Sigmoid colon (tissue), 6 donors: ENCODE measurements at regions not wholly inside any gene's neighbourhood (a gene's known extent, or its start where the extent isn't known, plus 50 kb on each side); places are given as distances from the start of the nearest gene placed in this dataset.
"Not testable (repeated sequence)": the region's sequence is repeated elsewhere in the genome, so short reads cannot be mapped to it uniquely, and the experiment has no call there.

Experiments
- DNase-seq: peaks from one replicate; pipeline ENCODE4 v3.0.0-alpha.2; 2019
- H3K27ac ChIP-seq, 4 donors: fragments of 200-600 bp; sonication (generic); one replicate each; pipeline ENCODE4 v1.5.1; 2016 to 2019; ENCODE audit warnings: mild to moderate bottlenecking in 1 of 4
- H3K27me3 ChIP-seq, 3 donors: fragments of 200-600 bp; sonication (generic); one replicate each; pipeline ENCODE4 v1.5.1; 2019; ENCODE audit warnings: mild to moderate bottlenecking in 1 of 3
- H3K36me3 ChIP-seq, 4 donors: fragments of 200-600 bp; sonication (generic); one replicate each; pipeline ENCODE4 v1.5.1; 2016 to 2019
- H3K4me1 ChIP-seq, 4 donors: fragments of 200-600 bp; sonication (generic); one replicate each; pipeline ENCODE4 v1.5.1; 2017 to 2019
- H3K4me3 ChIP-seq, 4 donors: fragments of 200-600 bp; sonication (generic); one replicate each; pipeline ENCODE4 v1.5.1; 2017 to 2019; ENCODE audit warnings: mild to moderate bottlenecking in 2 of 4, moderate library complexity in 1 of 4
- H3K9me3 ChIP-seq, 4 donors: fragments of 200-600 bp in 3 of 4; sonication (generic) in 3 of 4; one replicate each; pipeline versions ENCODE4 v1.5.1 to v1.6.1; 2013 to 2019
- CTCF ChIP-seq, 4 experiments: fragments of 450-650 bp in 3 of 4; fragments of 200-600 bp in 1 of 4; IDR thresholded peaks; one replicate each; pipeline ENCODE4 v1.5.1; 2016 to 2019; ENCODE audit warnings: antibody characterized with exemption in 4 of 4, mild to moderate bottlenecking in 3 of 4, moderate library complexity in 2 of 4
- EP300 ChIP-seq, 4 donors: sonication (generic); formaldehyde crosslinking; IDR thresholded peaks; one replicate each; pipeline ENCODE4 v1.6.1; 2017; ENCODE audit warnings: antibody characterized with exemption in 4 of 4
- POLR2A ChIP-seq, 2 donors: fragments of 450-650 bp; IDR thresholded peaks; one replicate each; pipeline ENCODE4 v1.6.1; 2016; ENCODE audit warnings: antibody characterized with exemption in 2 of 2, mild to moderate bottlenecking in 2 of 2, moderate library complexity in 2 of 2
- POLR2AphosphoS5 ChIP-seq, 4 donors: sonication (generic); formaldehyde crosslinking; IDR thresholded peaks; one replicate each; pipeline ENCODE4 v1.6.1; 2017; ENCODE audit warnings: antibody characterized with exemption in 4 of 4
- WGBS, 2 donors: extraction: QIAGEN DNeasy Blood & Tissue Kit; methylation state at CpG; one replicate each; pipeline ENCODE4 v1.1.7; 2013; 5-methylcytosine and 5-hydroxymethylcytosine counted together
- intact Hi-C: fragments of 100-400 bp; cut with DNase I; formaldehyde crosslinking; loops from one replicate; pipeline ENCODE4 v1.15.1; 2023
- donor health status: healthy with polysubstance abuse.
- donor health status: healthy.

DNA sequence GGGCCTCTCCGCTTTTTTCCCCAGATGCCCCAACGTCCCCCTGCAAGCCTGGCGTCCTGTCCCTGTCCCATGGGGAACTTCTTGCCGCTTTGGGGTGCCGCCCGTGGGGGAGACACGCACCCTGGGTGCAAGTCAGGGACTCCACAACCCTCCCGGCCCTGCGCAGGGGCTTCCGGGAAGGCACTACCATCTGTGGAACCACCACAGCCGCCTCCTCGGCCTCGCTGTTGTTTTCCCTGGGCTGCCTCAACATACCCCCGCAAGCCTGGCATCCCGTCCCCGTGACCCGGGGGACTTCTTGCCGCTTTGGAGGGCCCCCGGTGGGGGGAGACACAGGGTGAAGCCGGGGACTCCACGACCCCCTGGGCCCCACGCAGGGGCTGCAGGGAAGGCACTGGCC, 238.4 kb downstream of the TUBA3C start:
- intact Hi-C loops: no loop called here
- no peaks in the 10 kb centered on the region for H3K36me3 ChIP-seq
- no peaks in the 10 kb centered on the region for H3K9me3 ChIP-seq
- no peak for TF ChIP-seq EP300 (IDR thresholded peaks at IDR 0.05)
- TF ChIP-seq CTCF (IDR thresholded peaks at IDR 0.05): no peak
- TF ChIP-seq POLR2AphosphoS5 (IDR thresholded peaks at IDR 0.05): no peak
- TF ChIP-seq POLR2A (IDR thresholded peaks at IDR 0.05): no peak
- H3K27ac ChIP-seq: no peak overlapping the region
- 91 to 93% methylated on average over 22 of the region's 22 CpGs for whole genome bisulfite sequencing, 2 donors
- H3K4me3 ChIP-seq: no peak overlapping the region
- peaks cover 0 to 9% (median 0%) of the 10 kb centered on the region in 3 donors for H3K27me3 ChIP-seq
- no peak for DNase-seq
- no peaks in the 10 kb centered on the region for H3K4me1 ChIP-seq

DNA sequence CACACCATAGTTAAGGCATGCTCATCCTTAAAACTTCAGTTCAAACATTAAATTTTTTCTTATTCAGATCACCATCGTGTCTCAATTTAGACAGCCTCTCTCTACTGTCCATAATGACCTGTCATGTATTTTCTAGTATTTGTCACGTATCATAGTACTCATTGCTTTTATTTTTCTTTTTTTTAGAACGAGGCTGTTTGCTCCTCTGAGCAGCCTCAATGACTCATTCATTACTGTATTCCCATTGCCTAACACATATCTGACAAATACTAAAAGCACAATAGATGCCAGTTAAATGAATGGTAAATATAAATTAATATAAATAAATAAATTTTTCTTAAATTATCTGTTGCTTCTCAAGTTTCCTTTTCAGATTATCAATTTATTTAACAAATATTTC, 245.5 kb downstream of the TUBA3C start:
- H3K27me3 ChIP-seq: no peaks in the 10 kb centered on the region
- no peak overlapping the region for H3K4me3 ChIP-seq
- TF ChIP-seq EP300 (IDR thresholded peaks at IDR 0.05): no peak
- no peak for TF ChIP-seq CTCF (IDR thresholded peaks at IDR 0.05)
- no peak for TF ChIP-seq POLR2AphosphoS5 (IDR thresholded peaks at IDR 0.05)
- no peak for TF ChIP-seq POLR2A (IDR thresholded peaks at IDR 0.05)
- H3K4me1 ChIP-seq: no peaks in the 10 kb centered on the region
- intact Hi-C loops: no loop called here
- H3K36me3 ChIP-seq: no peaks in the 10 kb centered on the region
- no peaks in the 10 kb centered on the region for H3K9me3 ChIP-seq
- 69% methylated on average over 3 of the region's 3 CpGs for WGBS, 2 donors
- no peak overlapping the region for H3K27ac ChIP-seq
- DNase-seq: no peak

- no peak overlapping the region for H3K27ac ChIP-seq
- WGBS, 2 donors: 68 to 69% methylated on average over 4 of the region's 4 CpGs
- intact Hi-C loops: no loop called here
- H3K9me3 ChIP-seq: no peaks in the 10 kb centered on the region
- H3K4me1 ChIP-seq: no peaks in the 10 kb centered on the region
- H3K36me3 ChIP-seq: no peaks in the 10 kb centered on the region
- no peak overlapping the region for H3K4me3 ChIP-seq
- TF ChIP-seq EP300 (IDR thresholded peaks at IDR 0.05): no peak
- H3K27me3 ChIP-seq: no peaks in the 10 kb centered on the region
- DNase-seq: no peak
Observed at GRCh38 chr13:18921063-18921462, 260.6 kb downstream of the TUBA3C start.

DNA sequence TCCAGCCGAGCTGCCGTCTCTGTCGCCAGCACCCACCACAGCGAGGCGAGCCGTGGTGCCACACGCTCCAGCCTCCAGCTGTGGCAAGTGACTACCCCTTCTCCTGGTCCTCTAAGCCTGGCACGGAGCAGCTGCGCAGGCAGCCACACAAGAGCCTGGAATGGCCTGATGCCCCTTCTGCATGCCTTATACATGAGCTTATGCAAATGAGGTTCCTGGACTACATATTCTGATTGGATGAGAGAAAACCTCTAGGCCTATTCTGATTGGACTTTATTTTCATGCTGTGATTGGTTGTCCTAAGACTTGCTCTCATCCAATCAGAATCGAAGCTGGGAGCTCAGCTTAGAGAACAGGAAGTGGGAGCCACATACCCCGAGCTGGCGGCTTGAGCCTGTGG, 276.5 kb downstream of the TUBA3C start:
- DNase-seq, H3K4me3 ChIP-seq, H3K27me3 ChIP-seq, H3K27ac ChIP-seq, H3K36me3 ChIP-seq, H3K9me3 ChIP-seq, intact Hi-C loops, H3K4me1 ChIP-seq: not testable (repeated sequence)
- 65 to 67% methylated on average over 12 of the region's 12 CpGs for WGBS, 2 donors

DNA sequence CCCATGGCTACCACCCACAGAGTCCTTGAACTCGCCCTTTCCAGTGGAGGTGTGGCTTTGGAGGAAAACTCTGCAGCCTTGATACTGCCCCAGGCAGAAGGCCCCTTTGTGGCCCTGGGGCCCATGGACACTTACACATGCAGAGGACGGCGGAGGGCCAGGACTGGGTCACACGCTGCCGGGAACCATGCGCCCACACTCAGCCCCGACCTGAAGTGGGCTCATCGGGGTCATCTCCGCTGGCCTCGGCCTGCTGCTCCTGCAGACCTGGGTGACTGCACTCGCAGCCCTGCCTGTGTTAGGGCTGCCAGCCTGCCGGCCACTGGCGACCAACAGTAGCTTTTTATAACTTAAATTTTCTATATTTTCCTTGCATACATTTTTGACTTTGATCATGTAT, 286.2 kb downstream of the TUBA3C start:
- H3K4me3 ChIP-seq, intact Hi-C loops, H3K9me3 ChIP-seq, H3K36me3 ChIP-seq, H3K4me1 ChIP-seq, H3K27ac ChIP-seq, H3K27me3 ChIP-seq, DNase-seq: not testable (repeated sequence)
- WGBS, 2 donors: 79 to 87% methylated on average over 13 of the region's 13 CpGs

- H3K4me1 ChIP-seq, H3K36me3 ChIP-seq, DNase-seq, H3K27me3 ChIP-seq, intact Hi-C loops, H3K27ac ChIP-seq, H3K9me3 ChIP-seq, H3K4me3 ChIP-seq: not testable (repeated sequence)
- WGBS, 2 donors: 20 to 41% methylated on average over 1 of the region's 1 CpG
Observed at GRCh38 chr13:18891242-18891641, 290.4 kb downstream of the TUBA3C start.

- H3K27ac ChIP-seq, H3K4me3 ChIP-seq, H3K9me3 ChIP-seq, intact Hi-C loops, DNase-seq, H3K4me1 ChIP-seq, H3K36me3 ChIP-seq: not testable (repeated sequence)
- H3K27me3 ChIP-seq: peaks cover 0 to 12% (median 0%) of the 10 kb centered on the region in 3 donors
- WGBS, 2 donors: 51 to 79% methylated on average over 72 of the region's 72 CpGs
Observed at GRCh38 chr13:18874875-18875789, 306.5 kb downstream of the TUBA3C start.

DNA sequence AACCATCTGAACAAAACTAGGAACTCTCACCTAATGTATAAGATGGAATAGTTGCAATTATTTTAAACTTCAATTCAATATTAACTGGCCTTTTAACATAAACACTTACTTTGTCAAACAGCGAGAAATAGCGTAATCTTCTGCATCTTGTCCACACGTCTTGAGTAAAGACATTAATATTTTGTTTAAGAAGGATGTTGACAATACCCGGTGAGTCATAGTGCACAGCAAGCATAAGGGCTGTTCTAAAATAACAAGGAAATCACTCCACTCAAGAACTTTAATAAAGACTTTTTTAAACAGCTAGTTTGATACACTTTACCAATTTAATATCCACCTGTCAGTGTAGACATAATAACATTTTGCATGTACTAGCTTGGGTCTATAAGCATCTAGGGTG, 311.1 kb downstream of the TUBA3C start:
- DNase-seq, H3K9me3 ChIP-seq, H3K4me1 ChIP-seq, intact Hi-C loops, H3K36me3 ChIP-seq, H3K27me3 ChIP-seq, H3K27ac ChIP-seq, H3K4me3 ChIP-seq: not testable (repeated sequence)
- 87 to 88% methylated on average over 4 of the region's 4 CpGs for WGBS, 2 donors

DNA sequence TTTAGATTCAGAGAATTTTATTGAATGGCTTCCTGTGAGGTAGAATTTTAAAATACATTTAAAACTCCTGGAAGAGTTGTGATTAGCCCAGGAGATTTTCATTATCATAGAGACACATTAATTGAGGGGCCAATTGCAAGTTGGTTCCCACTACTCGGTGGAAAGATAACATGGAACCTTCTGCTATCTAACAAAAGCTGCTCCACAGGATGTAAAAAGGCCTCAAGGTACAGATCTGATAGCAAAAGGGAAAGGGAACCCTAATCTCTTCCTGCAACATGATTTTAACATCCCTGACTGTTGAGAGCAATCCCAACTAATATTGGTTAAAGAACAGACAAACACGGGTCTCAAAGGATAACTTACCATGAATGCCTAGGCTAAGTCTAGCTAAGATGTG, 312.3 kb downstream of the TUBA3C start:
- H3K4me1 ChIP-seq, H3K4me3 ChIP-seq, H3K27me3 ChIP-seq, intact Hi-C loops, DNase-seq, H3K9me3 ChIP-seq, H3K36me3 ChIP-seq, H3K27ac ChIP-seq: not testable (repeated sequence)
- WGBS, 2 donors: 82 to 84% methylated on average over 2 of the region's 2 CpGs

DNA sequence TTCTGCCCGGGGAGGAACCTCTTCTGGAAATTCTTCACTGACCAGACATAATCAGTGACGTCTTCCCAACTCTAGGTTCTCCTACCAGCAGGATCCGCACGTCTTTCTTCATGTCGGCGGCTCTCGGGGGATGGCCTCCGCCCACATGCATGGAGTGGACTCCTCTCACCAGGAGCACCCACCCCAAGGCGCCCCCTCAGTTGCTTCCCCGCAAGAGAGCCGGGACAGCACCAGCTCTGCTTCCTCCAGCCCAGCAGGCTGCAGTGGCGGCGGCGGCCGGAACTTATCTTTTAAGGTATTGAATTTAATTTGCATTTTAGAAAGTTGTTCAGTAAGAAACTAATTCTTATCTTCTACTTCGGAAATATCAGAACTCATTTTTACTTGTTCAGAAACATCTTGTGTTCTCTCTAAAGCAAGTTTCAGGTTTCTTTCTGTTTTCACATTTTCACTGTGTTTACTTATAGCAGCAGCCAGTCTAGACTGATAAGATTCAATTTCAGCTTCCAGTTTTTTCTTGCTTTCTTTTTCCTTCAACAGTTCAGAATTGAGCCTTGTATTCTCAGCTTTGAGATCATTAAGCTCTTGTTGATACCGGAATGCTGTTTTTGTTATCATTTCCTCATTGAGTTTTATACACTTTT, 343.5 kb downstream of the TUBA3C start:
- H3K36me3 ChIP-seq, H3K27me3 ChIP-seq, H3K4me3 ChIP-seq, H3K9me3 ChIP-seq, intact Hi-C loops, DNase-seq, H3K27ac ChIP-seq, H3K4me1 ChIP-seq: not testable (repeated sequence)
- WGBS, 2 donors: 89 to 92% methylated on average over 17 of the region's 17 CpGs
